HG03442 (cell line): ENCODE measurements at regions not wholly inside any gene's neighbourhood (a gene's known extent, or its start where the extent isn't known, plus 50 kb on each side); places are given as distances from the start of the nearest gene placed in this dataset.

Experiments
- ATAC-seq: cut with Tn5 transposase; IDR thresholded peaks from one replicate; pipeline ENCODE4 v1.9.1; 2021; ENCODE audit warnings: mild to moderate bottlenecking, moderate library complexity; ENCODE audit not compliant: unreplicated experiment

- ATAC-seq = no peak
Measured at GRCh38 chr11:93248602-93249001, 50.8 kb upstream of the SLC36A4 start.

GRCh38 chr11:93249459-93250220 lies 51.8 kb upstream of the SLC36A4 start:
- no peak for ATAC-seq

- ATAC-seq = no peak
Measured at GRCh38 chr11:93250326-93250725, 52.5 kb upstream of the SLC36A4 start.

- ATAC-seq = no peak
Measured at GRCh38 chr11:93251922-93252321, 54.1 kb upstream of the SLC36A4 start.

GRCh38 chr11:93253111-93253510 lies 55.3 kb upstream of the SLC36A4 start:
- no peak for ATAC-seq

- ATAC-seq = no peak
Measured at GRCh38 chr11:93256623-93257022, 58.8 kb upstream of the SLC36A4 start.

GRCh38 chr11:93267383-93267782 lies 63.2 kb upstream of the DEUP1 start:
- no peak for ATAC-seq

GRCh38 chr11:93268287-93269040 lies 62.1 kb upstream of the DEUP1 start:
- no peak for ATAC-seq

GRCh38 chr11:93271596-93271995 lies 58.9 kb upstream of the DEUP1 start:
- no peak for ATAC-seq

- ATAC-seq = no peak
Measured at GRCh38 chr11:93274851-93275250, 55.7 kb upstream of the DEUP1 start.

GRCh38 chr11:93278976-93279375 lies 51.6 kb upstream of the DEUP1 start:
- ATAC-seq = no peak

- ATAC-seq = peak; percentile 77
Measured at GRCh38 chr11:93279851-93280347, 50.6 kb upstream of the DEUP1 start.
